ENCODE measurements at regions not wholly inside any gene's neighbourhood (a gene's known extent, or its start where the extent isn't known, plus 50 kb on each side); places are given as distances from the start of the nearest gene placed in this dataset.
A peak's percentile ranks its signal among the peaks of the same experiment; 100 is the strongest.
"Not testable (repeated sequence)": the region's sequence is repeated elsewhere in the genome, so short reads cannot be mapped to it uniquely, and the experiment has no call there.

- DNase-seq (ENCODE audit: low spot score), result peak; percentile 79
Observed at GRCh38 chr16:85202631-85203461, 90.6 kb upstream of the CIBAR2 start.

- DNase-seq (ENCODE audit: low spot score), result no peak
Observed at GRCh38 chr16:85203462-85203813, 91.2 kb upstream of the CIBAR2 start.

DNA sequence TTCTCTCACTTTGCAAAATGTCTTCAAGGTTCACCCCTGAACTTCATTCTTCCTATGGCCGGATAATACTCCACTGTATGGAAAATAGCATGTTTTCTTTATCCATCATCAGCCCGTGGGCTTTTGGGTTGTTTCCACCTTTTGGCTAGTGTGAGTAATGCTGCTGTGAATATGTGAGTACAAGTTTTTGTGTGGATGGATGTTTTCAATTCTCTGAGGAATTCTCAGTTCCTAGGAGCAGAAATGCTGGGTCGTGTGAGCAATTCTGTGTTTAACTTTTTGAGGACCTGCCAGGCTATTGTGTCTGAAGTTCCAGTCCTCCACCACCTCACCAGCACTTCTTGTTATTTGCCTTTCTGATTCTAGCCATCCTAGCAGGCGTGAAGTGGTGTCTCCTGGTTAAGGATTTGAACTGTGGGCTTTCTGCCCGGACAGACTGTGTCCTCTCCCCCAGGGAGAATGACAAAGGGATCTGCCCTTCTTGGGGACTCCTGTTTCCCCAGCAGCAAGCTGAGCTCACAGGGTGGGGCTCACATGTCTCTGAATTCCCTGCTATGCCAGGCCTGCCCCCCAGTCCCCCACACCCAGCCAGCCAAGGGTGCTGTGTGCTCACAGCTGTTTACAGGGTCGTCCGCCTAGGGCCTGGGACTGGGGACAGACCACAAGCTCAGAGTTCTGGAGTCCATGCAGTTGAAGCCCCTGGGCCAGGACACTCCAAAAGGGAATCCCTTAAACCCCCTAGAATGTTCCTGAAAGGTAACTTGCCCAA, 92.2 kb upstream of the CIBAR2 start:
- no peak for DNase-seq (ENCODE audit: low spot score)

DNA sequence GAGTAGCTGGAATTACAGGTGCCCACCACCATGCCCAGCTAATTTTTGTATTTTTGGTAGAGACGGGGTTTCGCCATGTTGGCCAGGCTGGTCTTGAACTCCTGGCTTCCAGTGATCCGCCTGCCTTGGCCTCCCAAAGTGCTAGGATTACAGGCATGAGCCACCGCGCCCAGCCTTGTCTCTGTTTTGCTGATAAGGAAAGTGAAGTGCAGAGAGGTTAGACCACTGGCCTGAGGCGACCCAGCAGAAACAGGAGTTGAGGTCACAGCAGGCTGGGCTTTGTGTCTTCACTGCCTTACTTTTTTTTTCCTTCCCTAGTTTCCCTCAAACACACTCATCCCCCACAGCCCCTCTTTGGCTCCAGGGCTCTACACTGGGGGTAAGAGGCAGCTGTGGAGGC, 93.0 kb upstream of the CIBAR2 start:
- DNase-seq (ENCODE audit: low spot score), result not testable (repeated sequence)

GRCh38 chr16:85205747-85206471, 93.6 kb upstream of the CIBAR2 start:
- no peak for DNase-seq (ENCODE audit: low spot score)

GRCh38 chr16:85206472-85207356, 94.4 kb upstream of the CIBAR2 start:
- DNase-seq (ENCODE audit: low spot score), result peak; percentile 57

GRCh38 chr16:85207357-85207921, 95.2 kb upstream of the CIBAR2 start:
- DNase-seq (ENCODE audit: low spot score), result no peak

DNA sequence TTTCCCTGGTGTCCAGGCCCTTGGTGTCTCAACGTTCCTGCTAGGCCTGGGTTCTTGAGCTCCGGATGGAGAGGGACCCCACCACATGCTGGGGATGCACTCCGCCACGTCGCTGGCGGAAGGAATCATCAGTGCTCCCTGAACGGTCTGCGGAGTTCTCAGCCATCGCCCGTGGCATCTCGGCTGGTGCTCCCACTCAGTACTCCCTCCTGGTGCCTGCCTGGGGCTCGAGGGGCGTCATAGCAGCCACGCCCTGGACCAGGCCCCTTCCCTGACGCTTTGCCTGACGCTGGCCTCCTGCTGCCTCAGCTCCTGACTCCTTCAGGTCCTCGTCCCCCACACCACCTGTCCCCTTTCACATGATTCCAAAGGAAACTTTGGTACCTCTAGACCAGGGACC, 95.9 kb upstream of the CIBAR2 start:
- DNase-seq (ENCODE audit: low spot score), result no peak

- DNase-seq (ENCODE audit: low spot score), result no peak
Observed at GRCh38 chr16:85208643-85209520, 96.6 kb upstream of the CIBAR2 start.

DNA sequence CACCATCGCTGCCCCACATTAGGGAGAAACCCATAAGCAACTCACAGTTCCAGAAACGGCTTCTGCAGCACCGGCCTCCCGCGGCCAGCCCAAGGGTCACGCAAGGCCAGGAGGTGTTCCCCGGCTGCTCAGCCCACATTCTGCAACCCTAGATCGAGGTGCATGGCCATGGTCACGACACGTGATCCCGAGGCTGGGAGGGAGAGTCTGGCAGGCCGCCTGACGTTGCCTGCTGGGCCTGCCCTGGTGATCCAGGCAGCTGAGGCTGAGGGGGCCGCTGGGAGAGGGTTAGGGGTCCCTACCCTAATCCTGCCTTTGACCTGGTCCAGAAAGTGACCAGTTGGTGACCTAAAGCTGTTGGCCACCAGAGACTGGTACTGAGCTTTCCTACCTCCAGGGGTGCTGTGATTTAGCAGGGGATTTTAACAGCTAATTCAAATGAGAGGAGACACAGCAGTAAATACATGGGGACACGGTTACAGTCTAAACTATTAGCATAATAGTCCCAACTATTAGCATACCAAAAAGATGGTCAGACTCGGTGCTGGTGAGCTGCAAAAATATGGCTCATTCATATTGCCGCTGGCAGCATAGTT, 97.4 kb upstream of the CIBAR2 start:
- no peak for DNase-seq (ENCODE audit: low spot score)

DNA sequence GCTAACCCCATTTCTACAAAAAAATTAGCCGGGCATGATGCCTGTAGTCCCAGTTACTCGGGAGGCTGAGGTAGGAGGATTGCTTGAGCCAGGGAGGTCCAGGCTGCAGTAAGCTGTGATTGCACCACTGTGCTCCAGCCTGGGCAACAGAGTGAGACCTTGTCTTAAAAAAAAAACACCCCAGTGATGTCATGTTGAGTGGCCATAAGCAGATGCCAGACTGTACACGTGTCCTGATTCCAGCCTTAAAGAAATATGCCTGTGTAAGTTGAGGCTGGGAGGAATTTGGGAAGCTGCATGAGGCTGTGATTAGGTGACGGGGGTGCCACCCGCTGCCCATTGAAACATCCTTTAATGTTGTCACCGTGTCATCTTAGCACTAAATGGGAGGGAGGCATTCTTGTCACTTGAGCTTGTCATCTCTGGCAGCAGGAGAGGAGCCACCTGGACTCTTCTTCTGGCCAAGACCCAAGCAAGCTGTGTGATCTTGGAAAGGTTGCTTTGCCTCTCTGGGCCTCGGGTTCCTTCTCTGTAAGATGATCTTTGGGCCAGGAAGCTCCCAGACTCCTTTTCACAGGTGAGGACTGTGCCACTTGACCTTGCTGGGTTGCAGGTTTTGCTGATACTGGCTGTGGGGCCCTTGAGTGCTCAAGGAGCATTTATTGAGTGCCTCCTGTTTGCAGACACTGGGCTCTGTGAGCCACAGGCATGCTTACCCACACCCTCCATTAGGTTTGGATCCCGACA, 98.3 kb upstream of the CIBAR2 start:
- DNase-seq (ENCODE audit: low spot score), result peak; percentile 57

DNA sequence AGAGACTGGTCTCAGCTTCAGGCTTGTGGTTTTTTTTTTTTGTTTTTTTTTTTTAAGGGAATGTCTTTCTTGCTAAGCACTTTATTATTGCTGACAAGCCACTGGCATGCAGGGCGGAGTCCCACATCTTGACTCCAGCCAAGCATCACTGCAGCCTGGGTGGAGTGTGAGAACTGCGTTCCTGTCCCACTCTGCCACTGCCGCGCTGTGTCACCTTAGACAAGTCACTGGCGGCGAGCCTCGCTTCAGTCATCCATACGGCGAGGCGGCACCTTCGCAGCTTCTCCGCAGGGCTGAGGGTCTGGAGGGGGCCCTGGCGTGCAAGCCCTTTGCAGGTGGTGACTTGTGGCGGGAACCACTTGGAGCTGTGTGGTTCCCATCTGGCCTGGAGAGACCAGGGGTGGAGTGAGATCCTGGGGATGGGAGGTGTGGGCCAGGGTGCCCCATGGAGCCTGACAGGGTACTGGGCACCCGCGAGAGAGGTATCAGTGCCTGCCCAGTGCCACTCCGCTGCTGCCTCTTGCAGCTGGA, 99.1 kb upstream of the CIBAR2 start:
- DNase-seq (ENCODE audit: low spot score), result peak; percentile 73

- no peak for DNase-seq (ENCODE audit: low spot score)
Observed at GRCh38 chr16:85213926-85214675, 101.8 kb upstream of the CIBAR2 start.

- DNase-seq (ENCODE audit: low spot score), result no peak
Observed at GRCh38 chr16:85215478-85216118, 103.3 kb upstream of the CIBAR2 start.

DNA sequence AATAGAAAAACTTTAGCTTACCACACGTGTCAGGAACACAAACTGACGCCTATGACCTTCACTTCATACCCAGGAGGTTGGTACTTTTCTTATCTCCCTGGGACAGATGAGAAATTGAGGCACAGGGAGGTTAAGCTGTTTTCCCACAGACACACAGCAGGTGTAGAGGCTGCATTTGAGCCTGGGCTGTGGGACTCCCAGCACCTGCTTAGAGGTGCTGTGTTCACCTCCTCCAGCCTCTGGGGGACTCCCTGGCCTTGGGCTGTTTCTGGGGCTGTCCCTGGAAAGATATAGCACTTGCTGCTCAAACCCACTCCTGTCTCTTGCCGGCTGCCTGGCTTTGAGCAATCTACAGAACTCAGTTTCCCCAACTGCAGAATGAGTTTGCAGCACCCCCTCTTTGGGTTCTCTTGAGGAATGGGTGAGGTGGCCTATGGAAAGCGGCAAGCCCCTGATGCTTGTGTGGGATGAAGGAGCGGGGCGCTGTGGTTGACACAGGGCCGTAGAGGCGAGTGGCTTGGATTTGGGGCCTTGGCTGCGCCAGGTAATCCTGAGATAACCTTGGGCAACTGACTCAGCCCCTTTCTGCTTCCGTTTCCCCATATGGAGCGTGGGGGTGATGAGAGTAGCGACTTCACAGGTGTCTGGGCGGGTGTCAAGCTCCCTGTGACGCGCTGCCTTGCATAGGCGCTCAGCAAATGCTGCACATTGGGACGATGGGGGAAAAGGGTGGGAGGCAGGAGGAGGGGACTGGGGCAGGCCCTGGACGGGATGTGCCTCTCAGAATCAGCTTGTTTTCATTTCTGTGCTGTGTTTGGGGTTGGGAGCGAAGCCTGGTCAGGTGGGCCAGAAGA, 104.5 kb upstream of the CIBAR2 start:
- no peak for DNase-seq (ENCODE audit: low spot score)

- DNase-seq (ENCODE audit: low spot score), result peak; percentile 85
Observed at GRCh38 chr16:85220125-85220839, 108.0 kb upstream of the CIBAR2 start.

Measured in H4 (cell line).